ENCODE measurements at regions not wholly inside any gene's neighbourhood (a gene's known extent, or its start where the extent isn't known, plus 50 kb on each side); places are given as distances from the start of the nearest gene placed in this dataset.

DNA sequence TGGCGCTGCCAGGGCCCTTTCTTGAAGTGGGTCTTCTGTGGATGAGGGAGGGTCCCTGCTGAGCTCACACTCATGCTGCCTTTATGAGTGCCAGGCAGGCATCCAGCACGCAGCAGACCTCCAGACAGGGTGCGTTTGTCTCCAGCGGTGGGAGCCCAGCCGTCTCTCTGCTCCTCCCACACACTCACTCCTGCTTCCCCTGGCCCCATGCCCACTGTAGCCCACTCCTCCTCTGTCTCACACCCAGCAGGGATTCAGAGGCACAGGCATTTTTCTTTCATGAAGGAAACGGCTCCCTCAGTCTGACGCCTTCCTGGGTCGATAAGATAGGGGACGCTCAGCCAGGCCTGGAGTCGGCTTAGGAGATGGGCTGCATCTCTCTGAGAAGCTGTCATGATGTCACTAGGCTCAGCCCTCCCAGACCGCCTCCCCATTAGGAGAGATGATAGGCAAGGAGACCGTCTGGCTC, 183.9 kb upstream of the NCAM1 start:
- Histone ChIP-seq H3K27ac (no peak overlapping the region), H3K4me2 (no peak overlapping the region), H2AFZ (ENCODE audit: low read depth) (no peak overlapping the region), H3K79me2 (ENCODE audit: insufficient read depth, low read depth) (no peaks in the 10 kb centered on the region), H4K20me1 (ENCODE audit: insufficient read depth) (no peaks in the 10 kb centered on the region), H3K4me1 (ENCODE audit: low read depth, poor library complexity, severe bottlenecking) (no peaks in the 10 kb centered on the region), H3K9ac (no peak overlapping the region), H3K36me3 (ENCODE audit: insufficient read depth) (no peaks in the 10 kb centered on the region), H3K4me3 (IDR thresholded peaks at IDR 0.05; ENCODE audit: insufficient read depth, low read depth, low read length) (no peak overlapping the region), H3K27me3 (ENCODE audit: insufficient read depth, low read depth) (no peaks in the 10 kb centered on the region)
- TF ChIP-seq, protein P1, sequence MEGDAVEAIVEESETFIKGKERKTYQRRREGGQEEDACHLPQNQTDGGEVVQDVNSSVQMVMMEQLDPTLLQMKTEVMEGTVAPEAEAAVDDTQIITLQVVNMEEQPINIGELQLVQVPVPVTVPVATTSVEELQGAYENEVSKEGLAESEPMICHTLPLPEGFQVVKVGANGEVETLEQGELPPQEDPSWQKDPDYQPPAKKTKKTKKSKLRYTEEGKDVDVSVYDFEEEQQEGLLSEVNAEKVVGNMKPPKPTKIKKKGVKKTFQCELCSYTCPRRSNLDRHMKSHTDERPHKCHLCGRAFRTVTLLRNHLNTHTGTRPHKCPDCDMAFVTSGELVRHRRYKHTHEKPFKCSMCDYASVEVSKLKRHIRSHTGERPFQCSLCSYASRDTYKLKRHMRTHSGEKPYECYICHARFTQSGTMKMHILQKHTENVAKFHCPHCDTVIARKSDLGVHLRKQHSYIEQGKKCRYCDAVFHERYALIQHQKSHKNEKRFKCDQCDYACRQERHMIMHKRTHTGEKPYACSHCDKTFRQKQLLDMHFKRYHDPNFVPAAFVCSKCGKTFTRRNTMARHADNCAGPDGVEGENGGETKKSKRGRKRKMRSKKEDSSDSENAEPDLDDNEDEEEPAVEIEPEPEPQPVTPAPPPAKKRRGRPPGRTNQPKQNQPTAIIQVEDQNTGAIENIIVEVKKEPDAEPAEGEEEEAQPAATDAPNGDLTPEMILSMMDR (conservative IDR thresholded peaks at IDR 0.05; ENCODE audit: low read depth, low read length): no peak

DNA sequence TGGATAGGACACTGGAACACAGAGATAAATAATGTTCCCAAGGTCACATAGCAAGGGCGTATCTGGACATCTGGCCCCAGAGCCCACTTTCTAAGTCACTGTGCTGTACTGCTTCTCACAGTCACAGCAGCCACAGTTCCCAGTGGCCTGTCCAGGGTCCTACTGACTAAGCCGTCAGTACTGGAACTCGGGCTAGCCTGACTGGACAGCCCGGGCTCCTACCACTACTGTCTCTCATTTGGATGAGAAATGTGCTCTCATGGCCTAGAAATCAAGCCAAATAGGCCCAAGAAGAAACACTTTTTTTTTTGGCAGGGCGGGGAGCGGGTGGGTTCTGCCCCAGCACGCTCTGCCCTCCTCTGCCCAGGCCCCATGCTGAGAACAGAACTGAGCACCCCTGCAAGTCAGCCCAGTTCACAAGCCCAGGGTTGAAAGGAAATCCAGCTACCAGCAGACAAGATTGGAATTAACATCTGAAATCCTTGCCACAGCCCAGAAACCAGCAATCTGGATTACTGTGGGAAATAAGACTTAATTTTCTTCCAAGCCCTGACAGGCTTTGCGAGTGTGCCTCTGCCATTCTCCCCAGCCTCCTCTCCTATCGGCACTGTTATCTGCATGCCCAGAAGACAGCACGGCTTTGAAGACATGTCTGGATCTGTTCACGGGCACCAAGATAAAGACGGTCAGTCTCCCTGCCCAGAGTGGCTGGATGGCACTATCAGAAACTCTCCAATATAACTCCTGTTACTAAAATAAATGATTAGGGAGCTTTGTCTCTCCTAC, 182.9 kb upstream of the NCAM1 start:
- H3K9ac ChIP-seq: no peak overlapping the region
- no peaks in the 10 kb centered on the region for H3K79me2 ChIP-seq (ENCODE audit: insufficient read depth, low read depth)
- no peak overlapping the region for H2AFZ ChIP-seq (ENCODE audit: low read depth)
- H3K27ac ChIP-seq: no peak overlapping the region
- no peaks in the 10 kb centered on the region for H4K20me1 ChIP-seq (ENCODE audit: insufficient read depth)
- no peaks in the 10 kb centered on the region for H3K27me3 ChIP-seq (ENCODE audit: insufficient read depth, low read depth)
- no peak overlapping the region for H3K4me3 ChIP-seq (IDR thresholded peaks at IDR 0.05; ENCODE audit: insufficient read depth, low read depth, low read length)
- H3K4me1 ChIP-seq (ENCODE audit: low read depth, poor library complexity, severe bottlenecking): no peaks in the 10 kb centered on the region
- H3K4me2 ChIP-seq: no peak overlapping the region
- H3K36me3 ChIP-seq (ENCODE audit: insufficient read depth): no peaks in the 10 kb centered on the region
- TF ChIP-seq, protein P1 (conservative IDR thresholded peaks at IDR 0.05; ENCODE audit: low read depth, low read length): no peak

DNA sequence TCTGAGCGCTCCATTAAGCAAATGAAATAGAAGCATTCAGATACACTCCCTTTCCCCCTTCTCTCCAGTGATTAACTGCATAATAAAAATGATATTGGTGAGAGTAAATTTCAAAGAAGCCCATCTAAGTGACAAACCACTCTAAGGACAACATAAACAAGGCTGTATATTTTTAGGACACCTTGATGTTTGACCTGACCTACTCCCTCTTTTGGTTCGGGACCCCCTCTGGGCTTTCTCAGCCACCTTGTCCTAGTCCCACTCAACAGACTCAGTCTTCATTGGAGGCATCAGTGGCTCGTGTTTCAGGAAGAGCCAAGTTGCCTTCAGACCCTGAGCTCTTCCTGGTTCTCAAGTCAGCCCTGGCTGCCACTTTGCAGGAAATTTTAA, 182.3 kb upstream of the NCAM1 start:
- H4K20me1 ChIP-seq (ENCODE audit: insufficient read depth): no peaks in the 10 kb centered on the region
- H3K9ac ChIP-seq: no peak overlapping the region
- no peak overlapping the region for H2AFZ ChIP-seq (ENCODE audit: low read depth)
- no peak overlapping the region for H3K27ac ChIP-seq
- H3K79me2 ChIP-seq (ENCODE audit: insufficient read depth, low read depth): no peaks in the 10 kb centered on the region
- no peaks in the 10 kb centered on the region for H3K4me1 ChIP-seq (ENCODE audit: low read depth, poor library complexity, severe bottlenecking)
- TF ChIP-seq, protein P1 (conservative IDR thresholded peaks at IDR 0.05; ENCODE audit: low read depth, low read length): no peak
- no peak overlapping the region for H3K4me3 ChIP-seq (IDR thresholded peaks at IDR 0.05; ENCODE audit: insufficient read depth, low read depth, low read length)
- H3K4me2 ChIP-seq: no peak overlapping the region
- H3K27me3 ChIP-seq (ENCODE audit: insufficient read depth, low read depth): no peaks in the 10 kb centered on the region
- H3K36me3 ChIP-seq (ENCODE audit: insufficient read depth): no peaks in the 10 kb centered on the region

DNA sequence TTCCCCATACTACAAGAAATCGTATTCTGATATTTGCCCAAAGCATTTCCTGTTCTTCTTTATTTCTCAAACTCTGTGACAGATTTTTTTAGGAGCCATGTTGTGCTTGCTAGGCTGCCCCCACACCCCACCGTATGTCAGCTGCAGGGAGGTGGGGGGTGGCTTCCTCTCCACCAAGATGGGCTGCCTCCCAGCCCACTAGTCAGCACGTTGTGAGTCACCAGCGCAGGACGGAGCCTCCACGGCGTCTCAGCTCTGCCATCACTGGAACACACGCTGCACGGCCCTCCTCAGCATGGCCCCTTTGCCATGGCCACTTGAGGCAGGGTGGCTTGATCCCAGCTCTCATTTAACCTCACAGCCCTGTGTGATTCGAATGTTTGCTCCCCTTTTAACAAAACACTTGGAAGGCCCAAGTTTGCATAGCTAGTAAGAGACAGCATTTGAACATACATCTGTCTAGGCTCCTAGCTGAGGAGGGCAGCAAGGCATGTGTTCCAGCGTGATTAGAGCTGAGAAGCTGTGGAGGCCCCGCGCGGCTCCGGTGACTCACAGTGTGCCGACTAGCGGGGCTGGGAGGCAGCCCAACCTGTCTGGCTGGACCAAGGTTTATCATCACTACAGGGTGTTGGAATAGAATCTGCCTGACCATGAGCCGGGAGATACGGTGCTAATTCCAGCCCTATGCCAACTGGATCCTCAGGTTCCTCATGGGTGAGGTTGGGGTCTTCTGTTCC, 180.7 kb upstream of the NCAM1 start:
- no peaks in the 10 kb centered on the region for H3K36me3 ChIP-seq (ENCODE audit: insufficient read depth)
- H4K20me1 ChIP-seq (ENCODE audit: insufficient read depth): no peaks in the 10 kb centered on the region
- H3K4me1 ChIP-seq (ENCODE audit: low read depth, poor library complexity, severe bottlenecking): no peaks in the 10 kb centered on the region
- H3K27ac ChIP-seq: no peak overlapping the region
- H3K4me3 ChIP-seq (IDR thresholded peaks at IDR 0.05; ENCODE audit: insufficient read depth, low read depth, low read length): no peak overlapping the region
- TF ChIP-seq, protein P1 (conservative IDR thresholded peaks at IDR 0.05; ENCODE audit: low read depth, low read length): no peak
- H3K27me3 ChIP-seq (ENCODE audit: insufficient read depth, low read depth): no peaks in the 10 kb centered on the region
- no peaks in the 10 kb centered on the region for H3K79me2 ChIP-seq (ENCODE audit: insufficient read depth, low read depth)
- H2AFZ ChIP-seq (ENCODE audit: low read depth): no peak overlapping the region
- H3K9ac ChIP-seq: no peak overlapping the region
- H3K4me2 ChIP-seq: no peak overlapping the region
